KMS-11 (cell line): ENCODE measurements at regions not wholly inside any gene's neighbourhood (a gene's known extent, or its start where the extent isn't known, plus 50 kb on each side); places are given as distances from the start of the nearest gene placed in this dataset.

Source experiments
- H2AFZ ChIP-seq: fragments of 200-600 bp; sonication (generic); 2 replicates; pipeline ENCODE4 v1.6.1; 2016; ENCODE audit warnings: antibody characterized with exemption, mixed run types, low read depth
- H3K27ac ChIP-seq: fragments of 200-600 bp; sonication (generic); 2 replicates; pipeline ENCODE4 v1.6.1; 2016; ENCODE audit warnings: mild to moderate bottlenecking, mixed run types
- H3K27me3 ChIP-seq: fragments of 200-600 bp; sonication (generic); 2 replicates; pipeline ENCODE4 v1.6.1; 2017; ENCODE audit warnings: mild to moderate bottlenecking, low read depth, mixed run types, moderate library complexity; ENCODE audit not compliant: insufficient read depth
- H3K36me3 ChIP-seq: fragments of 200-600 bp; sonication (generic); 2 replicates; pipeline ENCODE4 v1.6.1; 2017; ENCODE audit warnings: mild to moderate bottlenecking, mixed run types; ENCODE audit not compliant: insufficient read depth
- H3K4me1 ChIP-seq: fragments of 200-600 bp; sonication (generic); 2 replicates; pipeline ENCODE4 v1.6.1; 2016; ENCODE audit warnings: mild to moderate bottlenecking, low read depth, mixed run types; ENCODE audit not compliant: poor library complexity, severe bottlenecking
- H3K4me2 ChIP-seq: fragments of 200-600 bp; sonication (generic); 2 replicates; pipeline ENCODE4 v1.7.0; 2016; ENCODE audit warnings: mild to moderate bottlenecking, mixed run types
- H3K4me3 ChIP-seq: fragments of 200-600 bp; sonication (generic); IDR thresholded peaks from 2 replicates; pipeline ENCODE4 v1.6.1; 2017; ENCODE audit warnings: low read depth, low read length, mixed read lengths; ENCODE audit not compliant: insufficient read depth
- H3K79me2 ChIP-seq: fragments of 200-600 bp; sonication (generic); 2 replicates; pipeline ENCODE4 v1.6.1; 2016; ENCODE audit warnings: low read depth, mixed run types; ENCODE audit not compliant: insufficient read depth
- H3K9ac ChIP-seq: fragments of 200-600 bp; sonication (generic); 2 replicates; pipeline ENCODE4 v1.6.1; 2016; ENCODE audit warnings: mild to moderate bottlenecking, mixed run types
- H4K20me1 ChIP-seq: fragments of 200-600 bp; sonication (generic); 2 replicates; pipeline ENCODE4 v1.6.1; 2016; ENCODE audit warnings: mild to moderate bottlenecking, mixed run types; ENCODE audit not compliant: insufficient read depth
- CTCF ChIP-seq: fragments of 200-600 bp; sonication (generic); conservative IDR thresholded peaks from 2 replicates; pipeline ENCODE4 v1.6.1; 2017; ENCODE audit warnings: low read depth, mild to moderate bottlenecking, antibody characterized with exemption, low read length, moderate library complexity, mixed read lengths

- Histone ChIP-seq H3K27me3 (no peaks in the 10 kb centered on the region), H3K4me3 (no peak overlapping the region), H3K4me2 (no peak overlapping the region), H3K79me2 (no peaks in the 10 kb centered on the region), H4K20me1 (no peaks in the 10 kb centered on the region), H3K4me1 (no peaks in the 10 kb centered on the region), H3K9ac (no peak overlapping the region), H2AFZ (no peak overlapping the region), H3K36me3 (no peaks in the 10 kb centered on the region), H3K27ac (no peak overlapping the region)
- TF ChIP-seq CTCF = no peak
Observed at GRCh38 chr13:38538422-38538821, 148.5 kb upstream of the FREM2 start.

GRCh38 chr13:38539632-38540031 lies 147.2 kb upstream of the FREM2 start:
- Histone ChIP-seq H3K27me3 (no peaks in the 10 kb centered on the region), H3K4me2 (no peak overlapping the region)

GRCh38 chr13:38542601-38543000 lies 144.3 kb upstream of the FREM2 start:
- Histone ChIP-seq H4K20me1 (no peaks in the 10 kb centered on the region), H3K4me2 (no peak overlapping the region), H3K4me3 (no peak overlapping the region), H3K36me3 (no peaks in the 10 kb centered on the region), H3K9ac (no peak overlapping the region), H3K27me3 (no peaks in the 10 kb centered on the region), H3K4me1 (no peaks in the 10 kb centered on the region), H2AFZ (no peak overlapping the region), H3K79me2 (no peaks in the 10 kb centered on the region), H3K27ac (no peak overlapping the region)
- TF ChIP-seq CTCF = no peak

More at GRCh38 chr13:38539632-38540031, 147.2 kb upstream of the FREM2 start:
- Histone ChIP-seq H3K27ac (no peak overlapping the region), H3K9ac (no peak overlapping the region), H3K79me2 (no peaks in the 10 kb centered on the region), H3K4me1 (no peaks in the 10 kb centered on the region), H3K36me3 (no peaks in the 10 kb centered on the region), H3K4me3 (no peak overlapping the region), H2AFZ (no peak overlapping the region), H4K20me1 (no peaks in the 10 kb centered on the region)
- TF ChIP-seq CTCF = no peak

- no peaks in the 10 kb centered on the region for H3K79me2 ChIP-seq
- no peak overlapping the region for H3K4me3 ChIP-seq
- no peaks in the 10 kb centered on the region for H3K36me3 ChIP-seq
- no peak overlapping the region for H2AFZ ChIP-seq
- no peak overlapping the region for H3K4me2 ChIP-seq
- TF ChIP-seq CTCF = no peak
- H3K27ac ChIP-seq = no peak overlapping the region
- H3K4me1 ChIP-seq = no peaks in the 10 kb centered on the region
- no peaks in the 10 kb centered on the region for H3K27me3 ChIP-seq
- no peak overlapping the region for H3K9ac ChIP-seq
- no peaks in the 10 kb centered on the region for H4K20me1 ChIP-seq
Observed at GRCh38 chr13:38543561-38543960, 143.3 kb upstream of the FREM2 start.
